HFF-Myc (cell line): ENCODE measurements at regions not wholly inside any gene's neighbourhood (a gene's known extent, or its start where the extent isn't known, plus 50 kb on each side); places are given as distances from the start of the nearest gene placed in this dataset.

Source experiments
- DNase-seq: peaks from one replicate; pipeline ENCODE4 v3.0.0-alpha.2; 2011; ENCODE audit warnings: low read depth; ENCODE audit errors: extremely low read depth
- H3K4me3 ChIP-seq: replicated peaks from 2 replicates; pipeline ENCODE4 v1.5.1; 2011; ENCODE audit warnings: low read depth, mild to moderate bottlenecking, control low read depth, low read length
- TF ChIP-seq, protein P1 (sequence below): IDR thresholded peaks from 2 replicates; pipeline ENCODE4 v1.5.1; 2012; ENCODE audit warnings: mild to moderate bottlenecking, low read depth, low read length, control low read depth; ENCODE audit errors: missing control alignments

DNA sequence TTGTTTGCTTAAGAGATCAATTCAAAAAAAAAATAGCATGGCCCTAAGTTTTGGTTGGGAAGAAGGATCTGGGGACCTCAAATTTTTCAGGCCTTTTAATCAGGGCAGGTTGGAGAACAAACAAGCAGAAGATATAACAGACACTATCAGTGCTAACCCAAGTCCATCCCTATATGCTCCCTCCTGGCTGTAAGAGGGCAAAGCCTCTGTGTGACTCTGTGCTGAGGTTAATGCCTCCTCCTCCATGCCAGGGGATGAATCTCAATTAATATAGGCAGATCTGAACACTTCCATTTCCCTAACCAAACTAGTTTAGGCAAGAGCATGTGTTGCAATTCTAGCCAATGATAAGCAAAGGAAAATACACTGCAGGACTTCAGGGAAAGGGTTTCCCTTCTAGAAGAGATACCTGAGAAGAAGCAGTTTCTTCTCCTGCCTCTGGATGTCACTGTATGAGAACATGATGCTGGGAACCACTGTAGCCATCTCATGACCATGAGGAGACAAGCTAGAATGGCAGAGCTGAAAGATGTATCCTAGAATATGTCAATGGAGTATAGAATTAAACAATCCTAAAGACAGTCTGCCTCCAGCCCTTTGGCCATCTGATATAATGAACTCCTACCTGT is 76.0 kb downstream of the CHD9NB start:
- no peak for DNase-seq
- H3K4me3 ChIP-seq: no peak overlapping the region
- TF ChIP-seq, protein P1, sequence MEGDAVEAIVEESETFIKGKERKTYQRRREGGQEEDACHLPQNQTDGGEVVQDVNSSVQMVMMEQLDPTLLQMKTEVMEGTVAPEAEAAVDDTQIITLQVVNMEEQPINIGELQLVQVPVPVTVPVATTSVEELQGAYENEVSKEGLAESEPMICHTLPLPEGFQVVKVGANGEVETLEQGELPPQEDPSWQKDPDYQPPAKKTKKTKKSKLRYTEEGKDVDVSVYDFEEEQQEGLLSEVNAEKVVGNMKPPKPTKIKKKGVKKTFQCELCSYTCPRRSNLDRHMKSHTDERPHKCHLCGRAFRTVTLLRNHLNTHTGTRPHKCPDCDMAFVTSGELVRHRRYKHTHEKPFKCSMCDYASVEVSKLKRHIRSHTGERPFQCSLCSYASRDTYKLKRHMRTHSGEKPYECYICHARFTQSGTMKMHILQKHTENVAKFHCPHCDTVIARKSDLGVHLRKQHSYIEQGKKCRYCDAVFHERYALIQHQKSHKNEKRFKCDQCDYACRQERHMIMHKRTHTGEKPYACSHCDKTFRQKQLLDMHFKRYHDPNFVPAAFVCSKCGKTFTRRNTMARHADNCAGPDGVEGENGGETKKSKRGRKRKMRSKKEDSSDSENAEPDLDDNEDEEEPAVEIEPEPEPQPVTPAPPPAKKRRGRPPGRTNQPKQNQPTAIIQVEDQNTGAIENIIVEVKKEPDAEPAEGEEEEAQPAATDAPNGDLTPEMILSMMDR: peak; percentile 10

DNA sequence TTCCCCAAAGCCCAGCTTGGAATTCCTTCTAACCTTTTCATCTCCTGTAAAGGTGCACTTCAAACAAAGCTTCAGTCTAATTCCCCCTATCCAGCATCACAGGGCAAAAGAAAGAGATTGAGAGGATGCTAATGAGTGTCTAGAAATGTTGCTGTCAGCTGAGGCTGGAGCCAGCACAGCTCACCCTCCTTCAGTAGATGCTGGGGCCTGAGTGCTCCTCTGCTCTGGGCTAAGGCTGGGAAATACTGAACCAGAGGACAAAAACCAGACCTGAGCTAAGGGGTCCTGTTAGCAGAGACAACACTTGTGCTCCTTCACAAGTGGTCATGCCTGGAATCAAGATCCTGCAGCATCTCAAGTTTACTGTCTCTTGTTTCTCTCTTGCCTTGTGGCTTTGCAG is 85.0 kb downstream of the CHD9NB start:
- no peak for DNase-seq
- H3K4me3 ChIP-seq: no peak overlapping the region
- TF ChIP-seq, protein P1: no peak

DNA sequence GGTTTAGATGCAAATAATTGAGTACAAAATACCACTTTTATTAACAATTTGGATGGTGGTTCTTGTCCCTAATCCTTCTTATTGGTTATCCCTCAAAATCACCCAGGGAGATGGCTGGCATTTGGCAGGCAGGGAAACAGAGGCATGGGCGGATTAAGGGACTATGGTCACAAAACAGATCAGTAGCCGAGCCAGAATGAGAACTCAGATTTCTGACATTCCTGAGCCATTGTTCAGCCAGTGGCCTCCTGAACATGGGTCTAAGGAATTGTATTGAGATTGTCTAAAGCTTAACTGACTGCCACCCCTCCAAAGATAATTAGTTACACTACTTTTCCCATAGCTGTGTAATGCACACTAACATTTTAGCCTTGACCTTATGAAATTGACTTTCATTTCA is 88.4 kb downstream of the CHD9NB start:
- no peak overlapping the region for H3K4me3 ChIP-seq
- TF ChIP-seq, protein P1: no peak
- no peak for DNase-seq

DNA sequence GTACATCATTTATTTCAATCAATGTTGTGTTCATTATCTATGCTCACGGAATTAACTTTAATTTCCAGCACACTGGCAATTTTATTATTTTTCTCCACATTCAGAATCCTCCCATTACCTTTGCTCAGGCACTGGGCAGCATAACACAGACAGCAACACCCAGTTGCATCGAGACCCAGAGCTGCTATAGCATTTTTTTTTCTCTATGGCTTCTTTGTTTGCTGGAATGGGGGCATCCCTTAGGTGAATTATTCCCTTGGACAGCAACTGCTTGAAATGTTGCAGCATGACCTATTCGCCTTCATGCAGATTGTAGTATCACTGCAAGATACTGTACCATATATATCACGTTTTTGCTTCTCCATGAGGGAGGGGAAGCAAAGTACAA is 88.8 kb downstream of the CHD9NB start:
- TF ChIP-seq, protein P1: no peak
- DNase-seq: no peak
- H3K4me3 ChIP-seq: no peak overlapping the region

DNA sequence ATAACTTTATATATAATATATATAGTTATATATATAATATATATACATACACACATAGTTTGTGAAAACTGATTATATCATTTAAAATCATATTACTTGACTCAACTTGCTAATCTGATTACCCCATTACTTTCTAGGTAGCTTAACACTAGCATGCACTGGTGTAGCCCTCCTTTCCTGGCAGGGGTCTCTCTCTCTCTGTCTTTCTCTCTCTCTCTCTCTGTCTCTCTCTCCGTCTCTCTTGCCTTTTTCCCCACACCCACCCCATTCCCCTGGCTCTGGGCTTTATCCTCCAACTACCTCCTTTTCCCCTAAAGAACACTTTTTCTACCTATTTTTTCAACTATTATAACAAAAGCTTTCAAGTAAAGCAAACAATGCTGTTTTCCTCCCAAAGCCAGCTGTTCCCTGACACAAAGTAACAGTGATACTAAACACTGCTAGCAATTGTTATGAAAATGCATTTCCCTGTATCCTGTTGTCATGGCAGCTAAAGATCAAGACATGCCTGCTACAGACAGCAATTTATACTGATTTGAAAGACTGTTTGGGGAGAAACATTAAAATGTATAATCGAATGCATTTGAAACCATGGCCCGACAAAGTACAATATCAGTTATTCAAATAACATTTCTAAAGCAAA is 89.4 kb downstream of the CHD9NB start:
- no peak for DNase-seq
- TF ChIP-seq, protein P1: no peak
- H3K4me3 ChIP-seq: no peak overlapping the region

DNA sequence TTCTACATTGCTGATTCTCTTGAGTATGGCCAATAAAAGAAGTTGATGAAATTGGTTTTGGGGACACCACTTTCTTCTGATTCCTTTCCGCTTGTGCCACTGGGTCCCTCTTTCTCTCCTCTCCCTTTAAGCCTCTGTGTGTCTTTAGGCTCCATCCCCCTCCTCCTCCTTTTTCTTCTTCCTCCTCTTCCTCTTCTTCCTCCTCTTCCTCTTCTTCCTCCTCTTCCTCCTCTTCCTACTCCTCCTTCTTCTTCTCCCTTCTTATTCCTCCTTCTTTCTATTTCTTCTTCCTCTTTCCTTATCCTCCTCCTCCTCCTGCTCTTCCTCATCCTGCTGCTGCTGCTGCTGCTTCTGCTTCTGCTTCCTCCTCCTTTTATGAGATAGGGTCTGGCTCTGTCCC is 93.7 kb downstream of the CHD9NB start:
- H3K4me3 ChIP-seq: no peak overlapping the region
- TF ChIP-seq, protein P1: no peak
- DNase-seq: no peak
